ENCODE measurements at regions not wholly inside any gene's neighbourhood (a gene's known extent, or its start where the extent isn't known, plus 50 kb on each side); places are given as distances from the start of the nearest gene placed in this dataset.
A peak's percentile ranks its signal among the peaks of the same experiment; 100 is the strongest.

DNA sequence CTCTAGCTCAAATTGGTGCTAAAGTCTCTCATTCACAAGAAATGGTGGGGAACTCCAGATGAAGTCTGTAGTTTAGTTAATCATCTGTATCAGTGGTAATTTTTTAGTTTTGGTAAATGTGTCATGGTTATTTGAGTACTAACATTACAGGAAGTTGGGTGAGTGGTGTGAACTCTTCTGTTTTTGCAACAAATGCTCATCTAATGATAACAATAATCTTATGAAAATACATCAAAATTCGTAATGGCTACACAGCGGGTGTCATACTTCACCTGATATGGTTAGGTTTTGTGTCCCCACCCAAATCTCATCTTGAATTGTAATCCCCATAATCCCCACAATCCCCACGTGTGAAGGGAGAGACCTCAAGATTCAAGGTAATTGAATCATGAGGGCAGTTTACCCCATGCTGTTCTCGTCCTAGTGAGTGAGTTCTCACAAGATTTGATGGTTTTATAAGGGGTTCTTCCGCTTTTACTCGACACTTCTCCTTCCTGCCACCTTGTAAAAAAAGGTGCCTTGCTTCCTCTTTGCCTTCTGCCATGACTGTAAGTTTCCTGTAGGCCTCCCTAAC is 209.3 kb upstream of the FOXN3 start:
- peak in 2 of 3 donors; percentile 28 to 52 for DNase-seq

DNA sequence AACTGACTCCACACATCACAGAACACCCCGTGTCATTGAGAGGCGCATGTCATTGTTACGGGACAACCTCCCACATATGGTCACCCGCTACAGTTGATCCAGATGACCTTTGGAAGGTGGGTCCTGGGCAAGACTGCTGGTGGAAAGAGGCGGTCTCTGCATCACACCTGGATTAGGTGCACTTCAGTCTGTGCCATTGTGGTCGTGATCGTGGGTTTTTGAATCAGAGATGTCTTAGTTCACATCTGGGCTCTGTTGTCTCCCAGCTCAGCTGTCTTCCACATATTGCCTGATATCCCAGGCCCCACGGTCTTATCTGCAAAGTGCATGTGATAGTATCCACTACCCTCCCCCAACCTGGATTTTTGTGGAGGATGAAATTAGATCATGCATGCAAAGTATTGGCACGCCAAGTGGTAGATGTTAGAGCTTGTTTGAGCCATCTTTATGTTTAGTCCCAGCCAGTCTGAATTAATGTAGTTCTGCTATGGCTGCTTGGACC is 208.7 kb upstream of the FOXN3 start:
- DNase-seq: no peak

DNA sequence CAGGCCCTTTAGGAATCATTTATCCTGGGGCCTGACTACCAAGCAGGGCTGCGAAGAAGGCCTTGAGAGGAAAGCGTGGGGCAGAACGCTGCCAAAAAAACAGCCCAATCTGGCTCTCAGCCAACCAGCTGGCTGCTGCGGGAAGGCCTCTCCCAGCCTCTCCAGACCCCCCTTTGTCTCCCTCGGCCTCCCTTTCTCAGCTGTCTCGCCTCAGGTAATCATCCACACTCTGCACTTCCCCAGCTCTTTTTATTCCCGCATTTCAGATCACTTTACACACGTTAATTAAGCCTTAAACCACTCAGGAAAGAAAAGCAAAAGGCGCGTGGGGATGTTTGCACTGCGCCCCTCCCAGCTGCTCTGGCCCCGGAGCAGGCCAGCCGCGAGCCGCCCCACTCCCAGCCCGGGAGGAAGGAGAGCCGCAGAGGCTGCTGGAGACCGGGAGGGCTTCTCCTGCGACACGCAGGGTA is 208.2 kb upstream of the FOXN3 start:
- DNase-seq: no peak

DNA sequence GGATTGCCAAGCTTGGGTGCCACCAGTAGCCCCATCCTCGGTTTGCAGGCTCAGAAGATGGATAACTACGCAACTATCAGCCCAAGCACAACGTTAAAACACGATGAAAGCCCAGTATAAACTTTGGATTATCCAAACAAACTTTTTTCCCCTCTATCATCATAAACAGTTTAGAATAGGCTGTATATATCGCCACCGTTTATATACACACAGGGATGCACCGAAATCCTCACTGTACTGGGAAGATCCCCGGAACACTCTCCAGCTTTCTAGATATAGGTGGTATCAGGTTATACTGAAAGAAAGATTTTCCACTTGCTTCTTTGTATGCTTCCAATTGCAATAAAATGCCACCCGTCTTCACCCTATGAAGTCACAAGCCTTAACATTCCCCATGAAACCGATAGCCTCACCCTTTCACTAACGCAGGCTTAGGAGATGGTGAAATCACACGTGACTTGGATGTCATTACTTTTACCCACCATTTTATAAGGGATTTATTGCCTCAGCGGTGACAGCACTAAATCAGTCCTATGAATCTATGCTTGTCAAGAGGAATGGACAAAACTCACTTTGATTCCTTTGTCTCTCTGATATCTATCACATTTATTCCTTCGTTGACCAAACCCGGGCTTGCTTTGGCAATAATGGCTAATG is 207.6 kb upstream of the FOXN3 start:
- DNase-seq: no peak

DNA sequence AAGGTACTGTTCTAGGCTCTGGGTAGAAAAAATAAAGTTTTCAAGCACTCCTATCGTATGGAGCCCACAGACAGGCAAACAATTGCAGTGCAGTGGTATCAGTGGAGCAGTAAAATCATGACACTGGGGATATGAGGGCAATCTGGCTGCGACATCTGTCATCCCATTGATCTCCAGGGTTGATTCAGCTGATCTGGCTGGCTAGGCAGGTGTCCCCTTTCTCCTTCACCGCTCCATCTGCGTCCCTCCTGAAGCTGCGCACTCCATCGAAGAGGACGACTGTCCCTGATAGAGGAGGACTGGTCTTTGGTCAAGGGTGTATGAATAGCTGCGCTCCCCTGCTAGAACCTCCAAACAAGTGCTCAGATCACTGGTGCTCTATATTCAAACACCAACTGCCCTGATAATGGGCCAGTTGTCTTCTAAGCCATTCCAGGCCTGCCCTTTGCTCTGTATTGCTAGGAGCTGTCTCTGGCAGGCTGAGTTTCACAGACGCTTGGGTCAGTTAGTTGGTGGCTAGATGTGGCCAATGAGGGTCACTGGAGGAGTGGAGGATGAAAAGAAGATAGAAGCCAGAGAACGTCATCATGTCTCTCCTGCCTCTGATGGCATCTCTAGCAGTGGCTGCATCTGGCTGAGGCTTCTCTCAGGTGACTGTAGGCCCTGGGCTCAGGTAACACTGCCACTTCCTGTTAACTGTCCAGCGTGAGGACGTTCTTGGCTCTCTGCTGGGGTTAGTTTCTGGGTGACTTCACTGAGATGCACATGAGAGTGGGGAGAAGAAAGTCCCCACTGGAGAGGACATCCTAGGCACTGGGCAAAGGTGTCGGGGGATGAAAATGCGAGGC is 205.0 kb upstream of the FOXN3 start:
- DNase-seq: no peak

DNA sequence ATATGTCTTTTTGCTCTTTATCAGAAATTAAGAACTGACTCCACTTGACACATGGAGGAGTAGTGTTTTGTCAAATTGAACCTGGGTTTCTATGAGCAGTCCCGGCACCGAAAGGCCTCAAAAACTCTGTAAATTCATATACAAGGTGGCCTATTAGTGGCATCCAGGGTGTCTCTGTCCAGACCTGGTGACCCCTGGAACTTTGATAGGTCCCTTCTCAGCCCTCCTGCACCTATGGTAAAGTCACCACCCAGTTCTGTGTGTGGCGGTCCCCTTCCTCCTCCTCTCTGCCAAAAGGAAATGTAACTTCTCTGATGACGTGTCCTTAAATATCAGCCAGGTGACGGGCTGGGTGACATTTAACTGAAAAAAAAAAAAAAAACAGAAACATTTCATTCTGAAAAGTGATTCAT is 204.0 kb upstream of the FOXN3 start:
- DNase-seq: no peak

DNA sequence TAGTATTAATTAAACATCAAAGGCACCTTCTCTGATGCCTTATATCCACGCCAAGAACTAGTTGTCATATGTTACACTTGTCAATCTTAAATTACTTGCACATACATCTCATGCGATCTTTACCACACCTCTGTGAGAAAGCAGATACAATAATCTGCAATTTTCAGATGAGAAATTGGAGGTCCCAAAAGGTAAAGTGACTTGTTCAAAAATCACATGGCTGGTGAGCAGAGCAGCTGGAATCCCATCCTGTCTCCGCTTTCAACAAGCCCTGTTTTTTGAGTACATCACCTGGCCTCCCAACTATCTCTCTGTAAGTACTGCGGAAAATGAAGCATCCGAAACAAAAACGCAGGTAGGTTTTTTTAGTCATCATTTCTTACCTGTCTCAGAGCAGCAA is 203.4 kb upstream of the FOXN3 start:
- DNase-seq: no peak

DNA sequence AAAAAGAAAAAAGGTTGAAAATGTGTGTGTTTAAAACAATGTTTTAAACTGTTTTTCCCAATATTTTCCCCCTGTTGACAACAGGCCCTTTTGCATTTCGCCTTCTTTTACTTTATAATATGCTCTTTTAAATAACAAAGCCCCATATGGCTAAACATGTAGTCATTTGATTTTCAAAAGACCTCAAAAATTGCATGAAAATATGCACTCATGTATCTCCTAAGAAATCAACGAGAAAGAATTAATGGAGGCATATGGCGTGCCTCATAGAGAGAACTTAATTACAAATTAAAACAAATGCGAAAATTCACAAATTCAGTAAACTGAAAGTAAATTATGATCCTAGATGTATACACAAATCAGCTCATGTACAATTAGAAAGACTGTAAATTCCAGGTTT is 202.6 kb upstream of the FOXN3 start:
- peak in 1 of 3 donors; percentile 57 for DNase-seq

DNA sequence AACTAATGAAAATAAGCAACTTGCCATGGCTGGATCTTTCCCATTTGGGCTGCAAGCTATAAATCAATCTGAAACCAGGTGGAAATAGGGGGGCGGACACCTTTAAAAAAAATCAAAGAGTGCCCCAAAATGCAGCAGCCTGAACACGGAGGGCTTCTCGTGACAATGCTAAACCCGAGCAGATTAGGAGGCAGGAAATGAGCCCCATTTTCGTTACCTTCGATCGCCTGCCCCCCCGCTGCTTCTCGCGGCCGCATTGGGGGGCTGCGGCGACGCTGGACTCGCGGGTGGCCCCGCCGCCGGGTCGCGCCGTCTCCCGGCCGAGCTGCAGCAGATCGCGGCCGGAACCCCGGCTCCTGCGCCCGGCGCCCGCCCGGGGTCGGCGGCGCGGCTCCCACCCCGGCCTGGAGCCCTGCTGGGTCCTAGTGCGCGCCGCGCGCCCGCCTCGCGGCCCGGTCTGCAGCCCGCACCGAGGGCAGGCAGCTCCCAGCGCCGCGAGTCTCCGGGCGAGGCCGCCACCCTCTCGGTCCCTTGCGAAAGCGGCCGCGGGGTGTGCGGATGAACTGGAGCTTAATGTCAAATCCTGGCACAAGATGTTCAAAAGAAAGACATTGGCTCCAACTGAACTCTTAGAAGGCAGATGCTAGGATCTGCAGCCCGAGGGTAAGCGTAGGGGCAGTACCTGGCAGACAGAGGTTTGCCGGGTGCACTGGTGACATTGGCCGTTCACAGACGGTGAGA is 201.9 kb upstream of the FOXN3 start:
- peak; percentile 67 to 86 (median 78) for DNase-seq

DNA sequence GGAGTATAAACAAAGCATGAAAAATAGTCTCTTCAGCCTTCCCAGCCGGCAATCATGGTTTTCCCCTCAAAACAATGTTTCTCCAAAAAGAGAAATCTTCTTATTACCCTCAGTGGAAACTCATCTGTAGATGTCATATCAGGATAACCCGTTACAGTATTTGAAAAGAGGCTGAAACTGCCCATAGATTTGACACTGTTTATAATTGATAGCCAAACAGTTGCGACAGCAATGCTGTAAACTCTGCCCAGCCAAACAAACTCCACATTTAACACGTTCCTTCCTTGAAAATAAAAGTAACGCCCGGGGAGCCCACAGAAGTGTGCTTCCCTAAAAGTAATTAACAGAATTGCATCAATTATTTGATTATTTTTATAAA is 201.3 kb upstream of the FOXN3 start:
- DNase-seq: peak; percentile 41 to 53 (median 46)

DNA sequence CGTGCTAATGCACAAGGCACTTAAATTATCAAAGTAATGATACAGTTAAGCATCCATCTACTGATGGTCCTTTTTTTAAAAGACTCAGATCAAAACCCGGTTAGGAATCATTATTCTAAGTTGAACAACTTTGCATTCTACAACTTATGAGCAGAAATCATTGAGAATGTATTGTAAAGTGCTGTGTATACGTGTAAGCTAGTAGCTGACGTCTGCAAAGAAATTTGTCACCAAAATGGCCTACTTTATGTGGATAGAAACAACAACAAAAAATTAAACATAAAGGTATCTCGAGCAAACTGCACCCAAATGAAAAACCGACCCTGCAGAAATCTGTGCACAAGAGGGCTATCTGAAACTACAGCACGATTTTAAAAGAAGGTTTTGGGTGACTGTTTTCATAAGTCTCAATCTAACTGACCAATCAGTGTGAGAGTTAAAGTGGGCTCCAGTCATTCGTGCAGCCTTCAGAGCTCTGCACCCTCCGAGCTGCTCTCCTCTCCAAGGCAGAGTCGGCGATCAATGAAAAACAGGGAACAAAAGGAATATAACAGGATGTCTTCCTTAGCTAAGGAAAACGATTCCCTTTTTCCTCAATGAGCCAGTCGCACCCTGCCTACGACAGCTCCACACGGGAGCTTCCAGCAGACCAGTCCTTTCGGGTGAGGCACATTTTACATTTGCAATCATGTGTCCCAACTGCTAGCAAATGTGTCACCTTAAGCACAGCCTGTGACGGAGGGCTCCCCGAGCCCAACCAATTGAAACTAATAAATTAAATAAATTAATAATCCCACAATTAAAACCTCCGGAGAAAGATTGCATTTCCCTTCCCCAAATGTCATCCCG is 200.7 kb upstream of the FOXN3 start:
- peak; percentile 51 to 62 (median 57) for DNase-seq

DNA sequence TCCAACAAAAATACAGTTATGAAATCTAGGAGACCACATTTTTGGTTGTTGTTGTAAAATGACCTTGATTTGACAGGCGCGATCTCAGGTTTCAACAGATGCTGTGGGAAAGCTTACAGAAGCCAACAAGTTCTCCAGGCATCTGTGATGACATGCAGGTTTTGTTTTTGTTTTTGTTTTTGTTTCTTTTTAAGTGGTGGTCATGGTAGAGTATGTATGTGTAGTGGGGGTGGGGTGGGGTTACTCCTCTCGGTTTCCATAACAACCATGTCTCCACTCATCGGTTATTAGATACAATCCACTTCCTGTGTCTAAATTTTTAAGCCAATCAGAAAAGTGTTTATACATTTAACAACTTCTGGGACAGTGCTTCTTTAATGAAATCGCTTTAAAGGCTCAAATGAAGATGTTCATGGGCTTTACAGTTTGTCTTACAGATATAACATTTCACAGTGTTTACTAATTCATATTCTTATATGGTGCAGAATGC is 199.9 kb upstream of the FOXN3 start:
- peak; percentile 30 to 46 (median 31) for DNase-seq

DNA sequence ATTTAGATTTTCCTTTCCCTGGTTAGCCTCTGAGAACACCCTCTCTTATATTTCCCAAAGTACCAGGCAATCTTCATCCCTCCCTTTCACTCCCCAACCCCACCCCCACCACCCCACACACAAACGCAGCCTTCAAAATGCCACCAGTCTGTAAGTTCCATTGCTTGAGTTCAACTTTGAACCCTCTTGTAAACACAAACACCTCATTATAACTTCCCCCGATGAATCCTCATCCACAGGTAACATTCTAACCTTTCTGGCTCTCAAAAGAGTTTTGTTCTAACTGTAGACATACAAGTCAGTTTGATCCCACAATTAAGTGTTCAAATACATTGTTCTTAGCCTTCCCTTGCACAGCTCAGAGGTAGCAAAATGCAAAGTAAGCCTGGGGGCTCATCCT is 199.4 kb upstream of the FOXN3 start:
- no peak for DNase-seq

DNA sequence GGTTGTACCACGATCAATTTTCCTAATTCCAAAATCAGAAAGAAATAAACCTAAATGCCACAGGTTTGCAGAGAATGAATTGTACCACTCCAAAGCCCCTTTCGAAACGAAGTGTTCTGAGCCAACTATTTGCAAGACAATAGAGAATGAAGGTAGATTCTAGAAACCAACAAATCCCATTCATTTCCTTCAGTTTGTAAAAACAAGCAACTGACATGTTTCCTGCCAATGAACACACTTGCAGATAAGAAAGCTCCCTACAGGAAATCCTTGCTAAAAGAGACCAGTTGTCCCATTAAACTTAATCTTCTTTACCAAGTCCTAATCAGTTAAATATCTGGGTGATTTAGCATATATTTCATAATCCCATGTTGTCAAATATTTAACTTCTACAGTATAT is 198.4 kb upstream of the FOXN3 start:
- no peak for DNase-seq

DNA sequence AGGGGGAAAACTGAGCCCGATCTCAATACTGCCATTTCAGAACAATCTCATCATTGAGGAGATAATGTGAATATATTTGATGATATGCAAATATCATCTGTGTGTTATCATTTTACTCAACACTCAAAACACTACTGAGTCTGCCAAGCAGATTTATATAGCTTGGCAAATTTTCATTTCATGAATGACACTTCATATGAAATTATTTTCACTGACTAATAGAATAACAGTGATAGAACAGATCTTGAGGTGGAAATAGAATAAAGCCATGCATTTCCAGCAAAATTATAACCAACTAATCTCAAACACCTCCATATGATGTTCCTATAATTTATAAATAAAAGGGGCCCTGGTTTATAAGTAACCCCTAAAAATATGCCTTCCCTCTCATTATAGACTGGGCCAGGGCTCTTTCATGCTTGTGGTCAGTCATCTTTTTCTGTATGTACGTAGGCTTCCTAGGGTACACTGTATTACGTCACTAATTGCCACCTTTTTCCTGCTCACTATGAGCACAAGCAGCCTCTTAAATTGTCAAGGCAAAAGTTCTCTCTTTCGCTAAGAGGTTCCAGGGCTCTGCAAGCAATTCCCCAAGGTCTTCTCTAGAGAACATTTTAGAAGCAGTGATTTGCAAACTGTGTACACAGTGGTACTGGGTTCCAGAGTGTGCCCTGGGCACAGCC is 197.1 kb upstream of the FOXN3 start:
- DNase-seq: no peak

DNA sequence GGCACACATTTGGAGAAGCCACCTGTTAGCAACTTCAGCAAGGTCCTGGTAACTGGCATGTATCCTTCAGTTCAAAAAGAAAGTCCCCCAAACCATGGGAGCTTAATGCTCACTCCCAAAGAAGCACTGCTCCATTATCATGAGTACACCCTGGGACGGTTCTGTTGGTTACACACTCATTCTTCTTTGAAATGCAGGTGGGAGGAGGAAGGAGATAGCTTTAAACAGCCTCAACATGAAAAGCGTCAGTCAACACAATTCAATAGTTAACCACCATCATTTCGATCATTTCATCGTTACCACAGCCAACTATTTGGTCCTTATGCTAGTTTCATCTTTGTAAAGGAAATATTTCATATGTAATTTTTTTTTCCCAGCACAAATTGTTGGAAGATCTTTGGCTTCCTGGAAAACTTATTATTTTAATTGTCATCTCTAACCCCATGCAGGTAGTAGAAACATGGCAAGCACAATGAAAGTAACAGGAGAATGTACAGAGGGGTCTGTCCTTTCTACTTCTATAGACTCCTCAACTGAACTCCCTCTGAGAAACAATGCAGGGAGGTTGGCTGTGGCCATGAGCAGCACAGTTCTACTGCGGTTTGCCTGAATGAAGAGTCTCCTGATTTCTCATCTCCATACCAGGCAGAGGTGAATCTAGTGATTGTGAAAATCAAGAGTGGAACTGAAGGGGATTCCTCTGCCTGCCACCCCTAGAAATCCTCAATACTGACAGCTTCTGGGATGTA is 196.4 kb upstream of the FOXN3 start:
- no peak for DNase-seq

DNA sequence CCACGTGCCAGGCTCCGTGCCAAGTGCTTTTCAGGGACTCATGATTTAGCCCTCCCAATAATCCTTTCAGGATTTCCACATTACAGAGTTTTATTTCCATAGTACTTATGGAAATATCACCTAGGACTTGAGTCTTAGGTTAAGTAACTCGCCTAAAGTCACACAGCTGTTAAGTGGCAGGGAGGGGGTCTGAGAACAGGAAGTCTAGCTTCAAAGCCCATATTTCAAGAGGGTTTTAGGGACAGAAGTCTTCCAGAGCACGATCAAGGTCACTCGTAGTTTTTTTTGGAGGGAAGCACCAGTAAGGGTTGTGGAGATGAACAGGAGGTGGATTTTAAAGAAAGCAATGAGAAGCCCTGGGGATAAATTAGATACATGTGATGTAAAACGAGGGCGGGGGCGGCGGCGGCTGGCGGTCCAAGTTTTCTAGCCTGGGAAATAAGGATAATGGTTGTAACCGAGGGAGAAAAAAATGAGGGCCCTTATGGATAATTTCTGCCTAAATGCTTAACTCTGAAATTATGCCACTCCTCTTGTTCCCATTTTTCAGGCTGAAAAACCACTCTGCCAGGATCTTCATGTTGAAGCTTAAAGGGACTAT is 192.6 kb upstream of the FOXN3 start:
- no peak for DNase-seq

DNA sequence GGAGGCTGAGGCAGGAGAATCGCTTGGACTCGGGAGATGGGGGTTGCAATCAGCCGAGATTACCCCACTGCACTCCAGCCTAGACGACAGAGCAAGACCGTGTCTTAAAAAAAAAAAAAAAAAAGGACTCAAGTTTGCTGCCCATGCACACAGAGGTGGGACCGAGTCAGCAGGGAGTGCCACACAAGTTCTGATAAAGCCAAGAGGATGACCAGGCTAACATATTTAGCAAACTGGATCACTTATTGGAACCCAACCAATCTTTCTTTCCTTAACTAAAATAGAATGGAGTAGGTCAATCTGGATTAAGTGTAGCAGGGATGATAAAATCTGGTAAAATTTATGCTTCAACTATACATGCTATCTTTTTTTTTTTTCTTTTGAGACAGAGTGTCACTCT is 190.4 kb upstream of the FOXN3 start:
- no peak for DNase-seq

DNA sequence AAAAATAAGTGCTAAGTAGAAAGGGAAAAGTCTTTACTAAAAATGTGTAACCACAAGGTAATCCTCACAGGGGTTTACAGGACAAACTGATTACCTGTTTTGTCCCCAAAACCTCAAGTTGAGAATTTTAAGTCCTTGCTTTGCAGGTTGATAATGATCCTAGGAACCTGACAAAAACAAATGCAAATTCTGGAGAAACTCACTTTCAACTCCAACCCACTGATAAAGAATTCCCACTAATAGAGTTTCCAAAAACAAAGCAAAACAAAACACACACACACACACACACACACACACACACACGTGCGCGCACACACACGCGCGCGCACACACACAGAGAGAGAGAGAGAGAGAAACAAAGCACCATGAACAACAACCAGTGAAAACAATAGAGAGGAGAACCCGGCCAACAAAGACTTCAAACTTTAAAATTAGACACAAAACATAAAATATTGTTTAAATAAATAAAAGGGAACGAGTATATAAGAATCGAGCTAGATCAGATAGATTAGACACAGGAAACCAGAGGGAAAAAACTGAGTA is 187.0 kb upstream of the FOXN3 start:
- no peak for DNase-seq

Measured in suppressor macrophage treated with lipopolysaccharide for 1 hour (primary cell).